NOMO-1 treated with dmso at 0.1 percent for 144 hours (cell line): ENCODE measurements at regions not wholly inside any gene's neighbourhood (a gene's known extent, or its start where the extent isn't known, plus 50 kb on each side); places are given as distances from the start of the nearest gene placed in this dataset.
A peak's percentile ranks its signal among the peaks of the same experiment; 100 is the strongest.
"Not testable (repeated sequence)": the region's sequence is repeated elsewhere in the genome, so short reads cannot be mapped to it uniquely, and the experiment has no call there.

Source experiments
- DNase-seq: peaks from one replicate; lab custom pipeline; 2025; ENCODE audit not compliant: unreplicated experiment; lab: John Stamatoyannopoulos, UW

DNA sequence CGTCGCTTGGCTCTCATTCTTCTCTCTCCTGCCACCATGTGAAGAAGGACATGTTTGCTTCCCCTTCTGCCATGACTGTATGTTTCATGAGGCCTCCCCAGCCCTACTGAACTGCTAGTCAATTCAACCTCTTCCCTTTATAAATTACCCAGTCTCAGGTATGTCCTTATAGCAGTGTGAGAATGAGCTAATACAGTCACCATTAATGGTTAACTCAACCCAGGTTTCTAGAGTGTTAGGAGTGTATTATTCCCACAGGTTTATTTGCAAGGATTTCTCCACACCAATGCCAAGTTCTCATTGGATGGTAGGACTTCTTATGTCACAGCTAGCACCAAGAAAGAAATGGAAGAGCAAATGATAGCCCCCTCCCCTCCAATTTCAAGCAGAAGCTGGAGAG, 71.9 kb downstream of the DYNAP start:
- no peak for DNase-seq

DNA sequence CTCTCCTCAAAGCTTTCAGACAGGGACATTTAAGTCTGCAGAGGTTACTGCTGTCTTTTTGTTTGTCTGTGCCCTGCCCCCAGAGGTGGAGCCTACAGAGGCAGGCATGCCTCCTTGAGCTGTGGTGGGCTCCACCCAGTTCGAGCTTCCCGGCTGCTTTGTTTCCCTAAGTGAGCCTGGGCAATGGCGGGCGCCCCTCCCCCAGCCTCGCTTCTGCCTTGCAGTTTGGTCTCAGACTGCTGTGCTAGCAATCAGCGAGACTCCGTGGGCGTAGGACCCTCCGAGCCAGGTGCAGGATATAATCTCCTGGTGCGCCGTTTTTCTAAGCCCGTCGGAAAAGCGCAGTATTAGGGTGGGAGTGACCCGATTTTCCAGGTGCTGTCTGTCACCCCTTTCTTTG, 78.7 kb downstream of the DYNAP start:
- DNase-seq: not testable (repeated sequence)

DNA sequence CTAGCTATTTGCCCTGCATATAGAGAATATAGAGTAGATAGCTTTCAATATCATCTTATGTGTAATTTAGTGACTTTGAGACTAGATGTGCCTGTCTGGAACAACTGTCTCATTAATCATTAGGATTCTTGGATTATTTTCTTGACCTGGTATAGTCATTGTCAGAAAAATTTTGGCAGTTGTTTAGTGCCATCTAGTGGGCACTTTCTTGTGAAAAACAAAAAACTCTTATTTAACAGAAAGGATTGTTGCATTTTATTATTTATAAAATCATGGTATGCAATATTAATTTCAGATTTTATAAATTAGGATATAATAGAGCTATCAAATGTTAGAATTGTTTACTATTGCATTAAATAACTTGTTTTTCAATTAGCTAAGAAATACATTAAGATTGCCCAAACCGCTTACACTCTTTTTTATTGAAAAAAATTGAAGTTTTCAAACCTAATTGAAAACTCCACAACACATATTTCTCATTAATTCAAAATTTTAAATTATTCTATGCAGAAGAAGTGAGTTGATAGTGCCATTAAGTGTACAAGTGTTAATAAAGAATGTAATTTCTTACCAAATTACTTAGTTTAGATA, 80.3 kb downstream of the DYNAP start:
- DNase-seq: no peak

DNA sequence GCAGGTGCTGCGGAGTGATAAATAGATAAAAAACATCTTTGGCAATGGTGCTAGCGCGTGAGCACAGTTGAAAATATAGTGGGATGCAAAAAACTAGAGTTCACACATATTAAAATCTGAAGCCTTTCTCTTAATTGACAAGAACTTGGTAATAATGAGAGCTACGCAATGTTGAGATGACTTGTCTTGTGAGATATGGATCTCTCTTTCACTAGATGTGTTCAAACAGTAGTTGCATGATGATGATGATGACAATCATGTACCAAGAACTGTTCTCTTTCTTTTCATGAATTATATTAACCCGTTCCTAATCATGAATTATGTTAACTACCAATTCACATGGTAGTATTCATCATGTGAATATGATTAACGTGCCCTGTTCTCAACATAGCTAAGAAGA, 81.1 kb downstream of the DYNAP start:
- DNase-seq: no peak

DNA sequence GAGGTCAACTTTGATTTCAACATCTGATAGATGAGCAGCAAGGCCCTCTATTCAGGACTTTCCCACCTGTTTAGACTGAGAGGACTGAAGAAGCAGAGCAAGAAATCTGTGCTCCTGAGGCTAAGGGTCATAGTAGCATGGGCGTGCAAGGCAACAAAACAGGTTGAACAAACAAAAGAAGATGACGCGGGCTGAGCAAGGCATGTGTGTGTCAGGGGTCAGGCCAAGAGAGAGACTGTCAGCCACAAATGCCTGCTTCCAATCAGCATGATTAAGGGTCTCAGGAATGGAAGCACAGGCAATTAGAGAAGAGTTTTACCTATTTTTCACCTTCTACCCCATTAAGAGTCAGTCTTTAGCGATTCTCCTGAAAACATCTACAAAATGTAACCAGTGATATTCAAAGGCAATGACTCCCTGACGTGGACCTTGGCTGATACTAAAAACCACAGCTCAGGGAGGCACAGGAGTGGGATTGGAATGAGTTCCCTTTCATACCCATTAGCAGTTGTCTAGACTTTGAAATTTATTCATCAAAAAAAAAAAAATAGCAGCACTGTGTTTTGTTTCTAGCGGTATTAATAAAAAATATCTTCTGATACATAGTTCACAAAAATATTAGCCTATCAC, 81.9 kb downstream of the DYNAP start:
- no peak for DNase-seq

DNA sequence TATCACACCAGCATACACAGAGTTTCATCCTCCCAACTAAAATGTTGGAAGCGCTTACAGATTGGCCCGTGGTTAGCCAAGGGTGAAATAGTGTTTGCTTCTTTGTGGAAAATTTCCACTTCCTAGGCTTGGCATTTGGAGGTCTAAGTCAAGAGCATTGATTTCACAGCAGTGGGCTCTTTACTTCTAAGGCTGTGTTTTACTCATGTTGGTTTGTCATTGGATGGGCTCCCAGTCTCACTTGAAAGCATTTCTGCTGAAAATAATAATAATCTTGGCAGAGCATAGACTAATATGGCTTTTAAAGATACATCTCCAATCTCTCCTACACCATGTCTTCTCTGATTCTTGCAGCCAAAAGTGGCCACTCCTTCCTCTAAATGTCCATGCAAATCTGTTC, 82.9 kb downstream of the DYNAP start:
- DNase-seq: no peak

DNA sequence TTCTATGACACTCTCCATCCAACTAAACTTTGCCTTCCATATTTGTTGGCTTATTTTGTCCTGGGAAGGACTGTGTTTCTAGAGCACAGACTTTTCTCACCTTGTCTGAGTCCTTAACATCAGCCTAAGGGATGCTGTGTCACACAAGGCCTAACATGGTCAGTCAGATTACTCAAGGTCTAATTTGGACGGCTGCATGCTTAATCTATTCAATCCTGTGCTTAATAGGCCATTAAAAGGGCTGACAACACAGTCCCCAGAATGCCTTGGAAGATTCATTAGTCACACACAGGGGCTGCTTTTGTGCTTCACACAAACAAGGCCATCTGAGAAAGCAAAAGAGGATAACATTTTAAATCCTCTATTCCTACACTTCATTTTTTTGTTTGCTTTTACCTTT, 84.0 kb downstream of the DYNAP start:
- no peak for DNase-seq

DNA sequence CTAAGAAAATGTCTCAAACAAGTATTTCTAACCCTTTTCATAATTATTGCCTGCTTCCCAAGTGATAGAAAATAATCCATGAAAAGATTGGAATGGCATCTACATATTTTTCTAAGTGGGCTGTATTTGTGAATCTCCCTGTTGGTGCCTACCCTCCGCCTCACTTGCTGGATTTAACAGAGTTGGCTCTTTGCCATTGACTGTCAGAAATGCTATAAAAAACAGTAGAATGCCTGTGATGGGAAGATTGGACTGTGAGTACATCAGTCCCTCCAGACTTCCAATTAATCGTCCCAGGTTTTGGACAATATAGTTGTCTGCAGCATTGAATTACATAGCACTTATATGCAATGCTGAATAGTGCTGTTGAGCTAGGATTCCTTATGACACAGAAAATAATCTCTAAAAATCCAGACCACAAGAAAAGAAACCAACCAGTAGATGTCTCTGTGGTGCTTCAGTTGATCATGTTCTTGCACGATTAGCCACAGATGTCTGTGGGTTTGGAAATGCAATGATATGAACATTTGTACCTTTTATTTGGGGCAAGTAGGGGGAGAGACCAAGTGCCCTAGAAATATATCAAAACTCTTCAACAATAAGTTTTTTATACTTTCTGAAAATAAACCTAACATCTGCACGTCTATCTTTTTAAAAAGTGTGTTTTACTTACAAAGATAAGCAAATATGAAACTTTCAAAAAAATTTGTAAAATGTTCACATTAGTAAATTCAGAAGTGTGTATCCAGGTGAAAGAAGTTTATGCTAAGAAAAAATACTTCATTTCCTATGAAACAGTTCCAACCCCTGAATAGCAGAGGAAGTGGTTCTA, 88.5 kb downstream of the DYNAP start:
- peak; percentile 24 for DNase-seq

DNA sequence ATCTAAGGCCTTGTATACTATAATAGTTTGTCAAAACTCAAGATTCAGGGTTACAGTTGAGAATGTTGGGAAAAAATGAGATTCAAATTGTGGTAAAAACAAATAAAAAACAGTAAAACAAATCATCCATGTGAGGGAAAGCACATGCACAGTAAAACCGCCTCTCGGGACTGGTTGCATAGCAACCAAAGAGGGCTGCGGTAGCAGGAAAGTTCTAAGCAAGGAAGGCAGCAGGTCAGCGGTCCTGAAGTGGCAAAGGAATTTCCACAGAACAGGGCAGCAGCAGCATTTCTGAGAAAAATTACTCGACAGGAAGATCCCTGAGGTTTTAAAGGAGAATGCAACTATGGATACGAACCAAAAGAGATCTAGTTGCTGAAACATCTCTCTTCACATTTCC, 93.7 kb downstream of the DYNAP start:
- DNase-seq: no peak

DNA sequence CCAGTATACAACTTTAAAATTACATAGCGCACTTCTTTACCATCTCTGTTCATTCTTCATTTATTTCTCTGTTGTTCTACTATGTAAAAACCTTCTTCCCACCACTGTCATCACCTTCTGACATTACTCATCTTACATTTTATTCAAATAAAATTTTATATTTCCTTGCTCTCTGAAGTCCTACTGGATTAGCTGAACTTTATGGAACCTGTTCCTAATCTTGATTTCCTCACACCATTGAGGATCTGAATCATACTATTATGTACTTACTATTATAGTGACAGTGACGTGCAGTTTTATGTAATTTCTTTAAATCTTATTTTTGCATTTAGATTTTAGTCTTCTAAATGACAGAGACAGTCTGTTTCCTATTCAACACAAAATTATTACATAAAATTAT, 98.3 kb downstream of the DYNAP start:
- no peak for DNase-seq

DNA sequence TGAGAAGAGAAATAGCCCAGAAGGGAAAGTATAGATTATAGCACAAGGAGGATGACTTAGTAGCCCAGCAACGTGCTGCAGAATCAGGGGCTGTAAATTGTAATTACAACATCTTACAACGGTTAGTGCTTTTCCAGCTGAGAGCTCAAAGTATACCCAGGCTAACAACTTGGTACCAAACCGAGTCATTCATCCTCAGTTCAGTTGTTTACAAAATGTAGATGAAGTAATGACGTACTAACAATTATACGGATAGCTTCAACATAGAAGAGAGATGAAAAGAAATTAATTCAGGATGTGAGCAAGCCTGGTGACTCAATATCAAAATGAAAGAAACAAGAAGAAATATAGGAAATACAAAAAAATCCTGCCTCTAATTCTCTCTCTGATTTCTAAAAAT, 99.2 kb downstream of the DYNAP start:
- DNase-seq: no peak

DNA sequence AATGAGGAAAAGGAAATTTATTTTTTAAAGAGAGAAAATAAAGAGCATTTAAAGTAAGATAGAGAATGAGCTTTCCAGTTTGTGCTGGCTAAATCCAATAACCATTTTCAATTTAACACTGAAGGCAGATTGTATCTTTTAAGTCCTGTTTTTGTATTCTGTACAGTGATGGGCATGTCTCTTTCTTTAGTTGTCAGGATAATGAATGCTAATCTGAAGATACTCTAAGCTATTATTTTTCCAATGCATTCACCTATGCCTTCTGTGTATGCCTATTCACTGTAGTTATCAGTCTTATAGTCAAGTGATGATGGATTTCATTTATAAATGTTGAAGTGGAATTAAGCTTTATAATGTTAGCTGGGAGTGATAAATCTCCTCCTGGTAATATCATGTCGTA, 101.4 kb downstream of the DYNAP start:
- no peak for DNase-seq

DNA sequence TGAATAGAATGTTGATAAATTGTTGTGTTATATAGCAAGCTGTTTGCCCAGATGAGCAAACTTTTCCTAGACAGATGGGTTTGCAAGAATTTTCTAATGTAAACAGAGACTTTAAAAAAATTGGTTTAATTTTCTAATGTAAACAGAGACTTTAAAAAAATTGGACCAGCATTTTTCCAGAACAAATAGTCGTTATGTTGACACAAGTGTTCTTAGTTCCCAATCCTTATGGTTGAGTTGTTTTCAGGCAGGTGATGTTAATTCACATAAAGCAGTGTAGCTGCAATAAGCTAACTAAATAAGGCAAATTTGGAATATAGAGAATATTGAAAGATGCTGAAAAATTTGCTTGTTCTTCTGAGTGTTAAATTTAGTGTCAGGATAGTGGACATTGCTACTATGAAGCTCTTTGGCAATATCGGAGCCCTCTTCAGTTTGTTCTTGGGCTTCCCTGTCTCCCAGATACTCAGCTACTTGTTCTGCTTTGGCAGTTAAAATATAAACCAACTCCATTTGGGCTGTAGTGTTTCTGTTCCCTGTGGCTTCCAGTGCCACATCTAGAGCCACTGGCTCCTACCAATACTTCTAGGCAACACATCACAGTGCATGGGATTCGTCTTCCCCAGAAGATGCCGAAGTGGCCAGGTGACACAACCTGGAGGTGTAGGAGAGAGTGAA, 105.7 kb downstream of the DYNAP start:
- DNase-seq: no peak

DNA sequence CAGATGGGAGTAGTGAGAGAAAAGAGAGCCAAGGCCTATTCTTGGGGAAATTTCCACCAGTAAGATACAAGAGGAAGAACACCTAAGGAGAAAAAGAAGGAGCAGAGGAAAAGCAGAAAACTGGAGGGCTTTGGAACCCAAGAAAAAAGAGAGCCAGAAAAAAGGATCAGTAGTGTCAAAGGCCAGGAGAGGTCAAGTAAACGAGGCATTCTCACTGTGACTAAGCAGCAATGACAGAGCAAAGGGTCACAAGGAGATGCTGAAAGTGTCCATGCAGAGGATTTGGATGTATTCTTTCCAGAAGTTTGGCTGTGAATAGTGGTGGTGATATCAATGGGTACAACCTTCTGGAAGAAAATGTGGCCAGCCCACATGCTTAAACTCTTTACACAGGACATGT, 109.5 kb downstream of the DYNAP start:
- no peak for DNase-seq

DNA sequence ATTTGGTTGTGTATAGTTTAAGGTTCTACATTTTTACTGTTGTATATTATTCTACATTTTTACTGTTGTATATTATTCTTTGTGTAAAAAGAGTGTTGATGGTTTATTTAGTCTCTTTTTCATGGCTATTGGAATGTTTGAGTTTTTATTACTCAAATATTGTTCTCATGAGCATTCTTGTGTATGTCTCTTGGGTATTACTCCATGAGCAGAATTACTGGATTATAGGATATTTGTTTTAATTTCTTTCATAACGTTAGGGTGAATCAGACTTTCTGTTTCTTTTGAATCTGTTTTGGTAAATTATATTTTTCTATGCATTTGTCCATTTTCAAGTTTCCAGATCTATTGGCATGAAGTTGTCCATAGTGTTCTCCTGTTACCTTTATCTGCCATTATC, 111.6 kb downstream of the DYNAP start:
- DNase-seq: no peak

DNA sequence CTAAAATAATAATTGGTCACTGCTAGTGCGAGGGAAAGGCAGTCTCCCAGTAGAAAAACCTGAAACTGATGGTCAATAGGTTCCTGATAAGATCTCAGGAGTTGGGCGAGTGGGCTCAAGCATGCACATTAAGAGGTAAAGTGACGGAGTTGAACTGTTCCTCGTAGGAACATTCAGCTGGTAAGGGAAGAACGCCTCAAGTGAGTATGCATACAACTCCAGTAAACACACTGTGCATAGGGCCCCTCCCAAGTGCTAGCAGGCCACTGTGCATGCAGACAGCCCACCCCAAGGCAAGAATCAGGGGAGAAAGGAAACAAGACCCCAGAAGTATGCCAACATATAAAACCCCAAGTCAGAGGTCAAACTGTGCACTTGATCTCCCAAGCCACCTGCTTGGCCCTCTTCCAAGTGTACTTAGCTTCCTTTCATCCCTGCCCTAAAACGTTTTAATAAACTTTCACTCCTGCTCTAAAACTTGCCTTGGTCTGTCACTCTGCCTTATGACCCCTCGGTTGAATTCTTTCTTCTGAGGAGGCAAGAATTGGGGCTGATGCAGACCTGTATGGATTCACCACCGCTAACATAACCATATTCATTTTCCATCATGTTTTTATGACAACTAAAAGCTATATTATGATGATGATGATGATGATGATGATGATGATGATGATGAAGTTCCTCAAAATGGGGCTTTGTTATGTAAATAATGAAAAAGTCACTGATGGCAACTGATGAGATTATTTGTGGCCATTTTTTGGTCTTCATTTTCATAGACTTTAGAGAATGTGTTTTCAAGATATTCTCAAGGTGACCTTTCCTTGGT, 118.0 kb upstream of the RAB27B start:
- DNase-seq: no peak

DNA sequence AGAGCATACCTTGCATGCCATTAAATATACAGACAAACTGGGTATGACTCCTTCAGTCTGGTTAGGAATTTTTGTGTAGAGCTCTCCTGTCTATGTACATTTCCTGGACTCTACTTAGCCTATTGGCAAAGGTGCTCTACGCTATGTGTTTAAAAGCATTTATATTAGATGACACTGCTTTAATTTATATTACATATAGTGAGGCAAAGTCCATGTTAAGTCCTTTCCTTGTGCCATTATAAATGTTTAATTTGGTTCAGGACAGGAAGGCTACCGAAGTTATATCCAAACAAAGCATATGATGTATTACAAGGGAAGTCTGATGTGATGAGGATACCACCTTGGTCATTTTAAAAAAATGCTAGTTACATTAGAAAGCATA, 117.4 kb upstream of the RAB27B start:
- DNase-seq: no peak

DNA sequence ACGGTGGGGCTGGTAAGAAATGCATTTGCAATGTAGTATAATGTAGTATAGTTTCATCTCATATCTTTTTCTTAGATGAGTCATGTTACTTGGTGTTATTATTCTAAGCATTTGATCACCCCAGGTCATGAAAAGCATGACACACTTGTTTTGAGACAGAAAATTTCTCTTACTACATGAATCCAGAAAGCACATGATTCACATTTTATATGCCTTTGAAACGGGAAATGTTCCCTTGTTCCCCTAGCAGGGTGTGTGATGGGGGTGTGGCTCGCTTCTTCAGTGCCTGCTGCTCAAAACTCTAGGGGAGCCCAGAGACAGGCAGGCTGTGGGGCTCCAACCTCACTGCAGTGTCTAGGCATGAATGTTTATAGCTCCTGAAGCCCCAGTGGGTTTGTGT, 116.0 kb upstream of the RAB27B start:
- DNase-seq: no peak

DNA sequence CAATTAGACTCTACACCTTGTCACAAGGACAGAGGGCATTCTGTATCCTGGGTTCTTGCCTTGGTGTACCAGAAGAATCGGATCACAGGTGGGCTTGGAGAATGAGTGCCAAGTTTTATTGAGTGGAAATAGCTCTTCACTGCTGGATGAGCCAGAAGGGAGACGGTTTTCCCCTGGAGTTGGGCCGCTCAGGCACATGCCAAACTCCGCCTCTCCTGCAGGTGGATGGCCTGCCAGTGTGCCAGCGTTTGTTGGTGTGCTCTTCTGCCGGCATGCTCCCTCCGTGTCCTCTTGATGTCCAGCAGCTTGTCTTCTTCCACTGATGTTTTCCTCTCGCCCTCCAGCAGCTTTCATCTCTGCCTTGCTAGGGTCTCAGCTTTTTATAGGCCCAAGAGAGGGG, 115.5 kb upstream of the RAB27B start:
- no peak for DNase-seq

DNA sequence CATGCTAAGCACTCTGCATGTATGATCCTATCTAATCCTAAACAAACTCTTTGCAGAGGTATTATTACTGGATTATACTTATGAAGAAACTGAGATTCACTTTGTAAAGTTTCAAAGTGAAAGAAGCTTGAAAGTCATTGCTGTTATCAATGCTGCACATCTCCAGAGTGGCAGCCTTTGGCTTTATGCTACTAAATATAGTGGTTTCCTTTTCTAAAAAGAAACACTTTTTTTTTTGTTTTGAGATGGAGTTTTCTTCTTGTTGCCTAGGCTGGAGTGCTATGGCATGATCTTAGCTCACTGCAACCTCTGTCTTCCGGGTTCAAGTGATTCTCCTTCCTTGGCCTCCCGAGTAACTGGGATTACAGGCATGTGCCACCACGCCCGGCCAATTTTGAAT, 114.9 kb upstream of the RAB27B start:
- no peak for DNase-seq

DNA sequence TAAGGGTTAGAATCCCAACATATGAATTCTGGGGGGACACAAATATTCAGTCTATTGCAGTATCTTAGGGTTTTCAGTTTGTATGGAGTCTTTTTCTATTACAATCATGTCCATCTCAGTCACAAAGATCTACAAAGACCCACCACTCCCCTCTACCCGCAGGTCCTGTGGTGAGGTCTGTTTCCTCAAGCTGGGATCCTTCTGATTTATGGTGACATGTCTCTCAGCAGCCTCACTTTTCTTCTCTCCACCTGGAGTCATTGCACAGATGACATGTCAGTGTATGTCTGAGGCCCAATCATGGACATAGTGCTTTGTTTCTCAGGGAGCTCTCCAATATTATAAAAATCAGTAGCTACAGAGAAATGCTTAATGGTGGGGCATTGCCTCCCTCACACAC, 113.4 kb upstream of the RAB27B start:
- no peak for DNase-seq
